Panc1 (cell line): ENCODE measurements at regions not wholly inside any gene's neighbourhood (a gene's known extent, or its start where the extent isn't known, plus 50 kb on each side); places are given as distances from the start of the nearest gene placed in this dataset.

ENCODE experiments used
- ATAC-seq: fragments of 200-7000 bp; cut with Tn5 transposase; 2 replicates; pipeline ENCODE4 v1.9.1; 2020; ENCODE audit warnings: mild to moderate bottlenecking, moderate library complexity
- BruUV-seq: library from RNA; stranded (reverse); fragments of 400-500 nt; replicated peaks from 2 replicates; lab custom pipeline; 2021; lab: Mats Ljungman, UMichigan
- CTCF ChIA-PET: fragments of 300-600 bp; sonication (Branson Sonifier 250); formaldehyde crosslinking; loops from one replicate; lab custom pipeline; 2022; ENCODE audit warnings: antibody characterized with exemption; lab: Charles Lee
- POLR2A ChIA-PET: fragments of 300-600 bp; sonication (Branson Sonifier 250); formaldehyde crosslinking; loops from one replicate; lab custom pipeline; 2022; ENCODE audit warnings: antibody characterized with exemption; lab: Charles Lee
- DNase-seq: peaks from one replicate; pipeline ENCODE4 v3.0.0-alpha.2; 2010; ENCODE audit warnings: low read depth, low spot score
- H3K27ac ChIP-seq: 2 replicates; pipeline ENCODE4 v1.5.1; 2011; ENCODE audit warnings: mild to moderate bottlenecking, low read length, inconsistent platforms
- H3K27me3 ChIP-seq: fragments of 200-500 bp; sonication (Bioruptor generic); 2 replicates; pipeline ENCODE4 v1.6.0; 2014; ENCODE audit warnings: low read length, inconsistent platforms; ENCODE audit not compliant: control insufficient read depth, insufficient read depth
- H3K36me3 ChIP-seq: fragments of 200-500 bp; sonication (Bioruptor generic); 2 replicates; pipeline ENCODE4 v1.5.1; 2014; ENCODE audit warnings: inconsistent platforms, mild to moderate bottlenecking, low read length, moderate library complexity; ENCODE audit not compliant: control insufficient read depth, insufficient read depth
- H3K4me1 ChIP-seq: 2 replicates; pipeline ENCODE4 v1.5.1; 2011; ENCODE audit warnings: inconsistent platforms, mild to moderate bottlenecking, low read length, moderate library complexity; ENCODE audit not compliant: control insufficient read depth, insufficient read depth
- H3K4me3 ChIP-seq, 2 experiments: 2 replicates each; pipeline ENCODE4 v1.5.1; 2011 to 2012; ENCODE audit warnings: low read depth in 2 of 2, low read length in 2 of 2, mild to moderate bottlenecking in 2 of 2, inconsistent platforms in 1 of 2, moderate library complexity in 1 of 2
- H3K9me3 ChIP-seq: fragments of 200-500 bp; sonication (Bioruptor generic); 2 replicates; pipeline ENCODE4 v1.5.1; 2014; ENCODE audit warnings: low read depth, mild to moderate bottlenecking, inconsistent platforms, low read length, moderate library complexity; ENCODE audit not compliant: control insufficient read depth, insufficient read depth
- CTCF ChIP-seq: fragments of 450-650 bp; IDR thresholded peaks from 2 replicates; pipeline ENCODE4 v1.5.1; 2017; ENCODE audit warnings: mild to moderate bottlenecking
- POLR2AphosphoS5 ChIP-seq: IDR thresholded peaks from 2 replicates; pipeline ENCODE4 v1.6.1; 2012; ENCODE audit warnings: mild to moderate bottlenecking, low read depth, low read length, moderate library complexity
- SIN3A ChIP-seq: IDR thresholded peaks from 2 replicates; pipeline ENCODE4 v1.6.1; 2012; ENCODE audit warnings: low read depth, mild to moderate bottlenecking, low read length, moderate library complexity, borderline replicate concordance; ENCODE audit not compliant: insufficient read depth
- TCF7L2 ChIP-seq: IDR thresholded peaks from 2 replicates; pipeline ENCODE4 v1.6.1; 2011; ENCODE audit warnings: mild to moderate bottlenecking, low read depth, low read length, inconsistent platforms
- in situ Hi-C: cut with HindIII; loops from 2 replicates; pipeline ENCODE4 v1.10.0; 2016; ENCODE audit warnings: low sequenced_read_pairs, low pct_unique_long_range_greater_than_20kb
- intact Hi-C: fragments of 100-400 bp; cut with micrococcal nuclease; formaldehyde crosslinking; loops from one replicate; pipeline ENCODE4 v1.10.0; 2022; ENCODE audit not compliant: unreplicated experiment
- TF ChIP-seq, protein P1 (sequence below), 2 experiments: IDR thresholded peaks; 2 replicates each; pipeline ENCODE4 v1.6.1; 2011 to 2012; ENCODE audit warnings: low read depth in 2 of 2, control low read depth in 1 of 2, low read length in 1 of 2, mild to moderate bottlenecking in 1 of 2, moderate library complexity in 1 of 2; ENCODE audit not compliant: insufficient read depth in 1 of 2

- Histone ChIP-seq H3K9me3 (no peaks in the 10 kb centered on the region), H3K36me3 (no peaks in the 10 kb centered on the region), H3K4me3 (no peak overlapping the region), H3K27me3 (peaks cover 3% of the 10 kb centered on the region; the same call in 1 of the 2 replicates), H3K27ac (no peak overlapping the region), H3K4me1 (no peaks in the 10 kb centered on the region)
- in situ Hi-C loops (no loop called here), intact Hi-C loops (no loop called here)
- TF ChIP-seq CTCF (no peak), TCF7L2 (no peak), POLR2AphosphoS5 (no peak), SIN3A (no peak)
- TF ChIP-seq, protein P1, sequence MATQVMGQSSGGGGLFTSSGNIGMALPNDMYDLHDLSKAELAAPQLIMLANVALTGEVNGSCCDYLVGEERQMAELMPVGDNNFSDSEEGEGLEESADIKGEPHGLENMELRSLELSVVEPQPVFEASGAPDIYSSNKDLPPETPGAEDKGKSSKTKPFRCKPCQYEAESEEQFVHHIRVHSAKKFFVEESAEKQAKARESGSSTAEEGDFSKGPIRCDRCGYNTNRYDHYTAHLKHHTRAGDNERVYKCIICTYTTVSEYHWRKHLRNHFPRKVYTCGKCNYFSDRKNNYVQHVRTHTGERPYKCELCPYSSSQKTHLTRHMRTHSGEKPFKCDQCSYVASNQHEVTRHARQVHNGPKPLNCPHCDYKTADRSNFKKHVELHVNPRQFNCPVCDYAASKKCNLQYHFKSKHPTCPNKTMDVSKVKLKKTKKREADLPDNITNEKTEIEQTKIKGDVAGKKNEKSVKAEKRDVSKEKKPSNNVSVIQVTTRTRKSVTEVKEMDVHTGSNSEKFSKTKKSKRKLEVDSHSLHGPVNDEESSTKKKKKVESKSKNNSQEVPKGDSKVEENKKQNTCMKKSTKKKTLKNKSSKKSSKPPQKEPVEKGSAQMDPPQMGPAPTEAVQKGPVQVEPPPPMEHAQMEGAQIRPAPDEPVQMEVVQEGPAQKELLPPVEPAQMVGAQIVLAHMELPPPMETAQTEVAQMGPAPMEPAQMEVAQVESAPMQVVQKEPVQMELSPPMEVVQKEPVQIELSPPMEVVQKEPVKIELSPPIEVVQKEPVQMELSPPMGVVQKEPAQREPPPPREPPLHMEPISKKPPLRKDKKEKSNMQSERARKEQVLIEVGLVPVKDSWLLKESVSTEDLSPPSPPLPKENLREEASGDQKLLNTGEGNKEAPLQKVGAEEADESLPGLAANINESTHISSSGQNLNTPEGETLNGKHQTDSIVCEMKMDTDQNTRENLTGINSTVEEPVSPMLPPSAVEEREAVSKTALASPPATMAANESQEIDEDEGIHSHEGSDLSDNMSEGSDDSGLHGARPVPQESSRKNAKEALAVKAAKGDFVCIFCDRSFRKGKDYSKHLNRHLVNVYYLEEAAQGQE (IDR thresholded peaks at IDR 0.05; ENCODE audit: insufficient read depth in 1 of 2, low read depth in 2 of 2, low read length in 1 of 2) = no peak
- ATAC-seq (no peak), DNase-seq (no peak)
- ChIA-PET POLR2A (no interaction called here), CTCF (no interaction called here)
- BruUV-seq = no TSS peak
Observed at GRCh38 chr10:120960725-120961124, 109.6 kb downstream of the WDR11 start.

DNA sequence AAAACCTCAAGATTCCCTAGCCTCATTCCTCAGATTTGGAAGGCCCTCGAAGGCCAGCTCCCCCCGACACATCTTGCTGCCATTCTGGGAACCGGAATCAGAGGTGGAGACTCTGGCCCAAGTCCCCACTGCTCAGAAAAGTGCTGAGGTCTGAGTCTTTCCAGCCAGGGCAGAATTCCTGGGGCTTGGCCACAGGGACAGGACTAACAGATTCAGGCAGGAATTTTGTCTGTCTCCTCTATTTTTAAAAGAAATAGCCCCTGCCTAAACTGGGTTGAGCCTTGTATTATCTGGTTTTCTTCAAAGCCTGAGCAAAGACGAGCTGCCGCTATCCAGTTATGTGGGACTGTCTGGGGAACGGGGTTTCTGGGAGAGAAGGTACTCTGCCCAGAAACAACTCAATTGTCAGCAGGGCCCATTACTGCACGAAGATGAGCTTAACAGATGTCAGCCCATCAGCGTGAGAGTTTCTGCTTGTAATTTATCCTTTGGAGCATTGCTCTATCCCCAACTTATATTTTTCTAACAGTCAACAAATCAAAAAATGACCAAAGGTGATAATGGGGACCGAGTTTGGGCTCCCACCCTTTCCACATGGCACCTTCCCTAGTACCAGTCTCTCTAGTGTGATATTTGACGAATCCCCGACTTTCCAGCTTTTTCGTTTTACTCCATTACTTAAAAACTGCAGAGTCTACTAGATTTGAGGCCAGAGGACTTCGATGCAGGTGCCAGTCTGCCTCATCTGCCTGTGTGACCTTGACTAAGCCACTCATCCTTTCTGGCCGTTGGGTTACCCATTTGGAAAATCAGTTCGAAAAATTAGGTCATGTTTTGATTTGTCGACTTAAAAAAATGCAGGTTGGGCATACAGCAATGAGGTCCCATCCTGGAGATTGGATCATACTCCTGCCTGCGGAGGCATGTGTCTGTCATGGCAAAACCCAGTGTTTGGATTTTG is 110.9 kb downstream of the WDR11 start:
- TF ChIP-seq TCF7L2 (no peak), CTCF (no peak), POLR2AphosphoS5 (no peak), SIN3A (no peak)
- TF ChIP-seq, protein P1 (IDR thresholded peaks at IDR 0.05; ENCODE audit: insufficient read depth in 1 of 2, low read depth in 2 of 2, low read length in 1 of 2) = no peak
- Histone ChIP-seq H3K36me3 (no peaks in the 10 kb centered on the region), H3K27me3 (peaks cover 3% of the 10 kb centered on the region; the same call in 1 of the 2 replicates), H3K9me3 (no peaks in the 10 kb centered on the region), H3K4me1 (no peaks in the 10 kb centered on the region), H3K27ac (no peak overlapping the region), H3K4me3 (no peak overlapping the region)
- DNase-seq = no peak
- in situ Hi-C loops = no loop called here
- CTCF ChIA-PET = no interaction called here
- POLR2A ChIA-PET = no interaction called here
- intact Hi-C loops = no loop called here
- peak; percentile 34; the same call in 1 of the 2 replicates for ATAC-seq
- no TSS peak for BruUV-seq
